Upper lobe of left lung (tissue), 6 donors: ENCODE measurements at regions not wholly inside any gene's neighbourhood (a gene's known extent, or its start where the extent isn't known, plus 50 kb on each side); places are given as distances from the start of the nearest gene placed in this dataset.

Experiments used
- ATAC-seq, 2 donors: fragments of 200-7000 bp; cut with Tn5 transposase; one replicate each; pipeline ENCODE4 v1.9.1; 2022; ENCODE audit warnings: mild to moderate bottlenecking in 2 of 2, moderate library complexity in 2 of 2; ENCODE audit not compliant: low FRiP score in 2 of 2
- DNase-seq, 2 donors: peaks; one replicate each; pipeline ENCODE4 v3.0.0-alpha.2; 2019 to 2020
- H3K27ac ChIP-seq, 4 donors: fragments of 200-600 bp; sonication (generic); one replicate each; pipeline ENCODE4 v1.5.1; 2016 to 2019
- H3K27me3 ChIP-seq, 4 donors: fragments of 200-600 bp; sonication (generic); one replicate each; pipeline ENCODE4 v1.5.1; 2017 to 2019
- H3K36me3 ChIP-seq, 4 donors: fragments of 200-600 bp; sonication (generic); one replicate each; pipeline ENCODE4 v1.5.1; 2016 to 2019
- H3K4me1 ChIP-seq, 4 donors: fragments of 200-600 bp; sonication (generic); one replicate each; pipeline ENCODE4 v1.5.1; 2018 to 2019
- H3K4me3 ChIP-seq, 4 donors: fragments of 200-600 bp; sonication (generic); one replicate each; pipeline ENCODE4 v1.5.1; 2017 to 2019; ENCODE audit warnings: mild to moderate bottlenecking in 2 of 4, moderate library complexity in 1 of 4
- H3K9me3 ChIP-seq, 4 donors: fragments of 200-600 bp; sonication (generic); one replicate each; pipeline ENCODE4 v1.5.1; 2018 to 2019
- CTCF ChIP-seq, 6 experiments: fragments of 450-650 bp in 4 of 6; fragments of 200-600 bp in 2 of 6; sonication (generic) in 2 of 6; IDR thresholded peaks; one replicate each; pipeline ENCODE4 v1.5.1; 2016 to 2019; ENCODE audit warnings: antibody characterized with exemption in 6 of 6
- EP300 ChIP-seq, 4 donors: sonication (generic); formaldehyde crosslinking; IDR thresholded peaks; one replicate each; pipeline ENCODE4 v1.5.1; 2017; ENCODE audit warnings: antibody characterized with exemption in 4 of 4, control low read depth in 2 of 4
- POLR2A ChIP-seq, 4 donors: fragments of 450-650 bp; IDR thresholded peaks; one replicate each; pipeline ENCODE4 v1.5.1; 2016 to 2017; ENCODE audit warnings: antibody characterized with exemption in 4 of 4, mild to moderate bottlenecking in 2 of 4
- POLR2AphosphoS5 ChIP-seq, 2 donors: sonication (generic); formaldehyde crosslinking; IDR thresholded peaks; one replicate each; pipeline ENCODE4 v1.5.1; 2017; ENCODE audit warnings: antibody characterized with exemption in 2 of 2
- WGBS, 2 donors: methylation state at CpG; one replicate each; pipeline ENCODE4 v1.1.5; 2017 to 2018; 5-methylcytosine and 5-hydroxymethylcytosine counted together
- donor health status: DM: no; HTN: no; CAD: no; lungs with moderate emphysema.
- donor health status: DM: no; HTN: yes; CAD: no; lungs with severe emphysema.

GRCh38 chr10:4767033-4767814 lies 58.8 kb upstream of the AKR1E2 start:
- Histone ChIP-seq H3K4me3 (no peak overlapping the region), H3K9me3 (no peaks in the 10 kb centered on the region), H3K4me1 (peaks cover 10 to 18% (median 12%) of the 10 kb centered on the region in 4 donors), H3K27me3 (no peaks in the 10 kb centered on the region), H3K36me3 (no peaks in the 10 kb centered on the region), H3K27ac (no peak overlapping the region)
- DNase-seq, result no peak
- TF ChIP-seq EP300 (IDR thresholded peaks at IDR 0.05), result no peak
- peak; percentile 42 to 66 (median 54) for TF ChIP-seq CTCF (IDR thresholded peaks at IDR 0.05)
- peak in 1 of 2 donors; percentile 61 for ATAC-seq
- 46 to 50% methylated on average over 7 of the region's 7 CpGs for WGBS, 2 donors

- Histone ChIP-seq H3K36me3 (no peaks in the 10 kb centered on the region), H3K4me1 (peaks cover 5 to 12% (median 9%) of the 10 kb centered on the region in 4 donors), H3K27ac (no peak overlapping the region), H3K27me3 (no peaks in the 10 kb centered on the region), H3K4me3 (no peak overlapping the region), H3K9me3 (no peaks in the 10 kb centered on the region)
- TF ChIP-seq EP300 (IDR thresholded peaks at IDR 0.05) (no peak), CTCF (IDR thresholded peaks at IDR 0.05) (no peak), POLR2A (IDR thresholded peaks at IDR 0.05) (no peak), POLR2AphosphoS5 (IDR thresholded peaks at IDR 0.05) (no peak)
- ATAC-seq (no peak), DNase-seq (no peak)
- 56 to 65% methylated on average over 3 of the region's 3 CpGs for WGBS, 2 donors
Measured at GRCh38 chr10:4766454-4766853, 59.6 kb upstream of the AKR1E2 start.

DNA sequence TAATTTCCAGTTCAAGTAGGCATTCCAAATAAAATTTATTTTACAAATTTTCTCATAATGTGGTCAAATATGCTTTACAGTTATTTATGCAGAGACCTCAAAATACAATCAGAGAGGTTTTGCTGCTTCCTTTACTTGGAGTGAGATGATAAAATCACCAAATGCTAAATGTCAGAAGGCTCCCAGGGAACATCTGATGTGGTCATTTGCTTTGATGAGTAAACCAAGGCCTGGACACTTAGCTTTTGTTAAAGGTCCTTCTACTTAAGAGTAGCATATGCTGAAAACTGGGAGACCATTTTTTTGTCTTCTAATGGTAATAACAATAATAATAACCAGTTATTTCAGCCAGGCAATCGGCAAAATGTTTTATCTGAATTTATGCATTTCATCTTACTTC lies 60.6 kb upstream of the AKR1E2 start:
- no peaks in the 10 kb centered on the region for H3K9me3 ChIP-seq
- H3K36me3 ChIP-seq, result no peaks in the 10 kb centered on the region
- H3K4me3 ChIP-seq, result no peak overlapping the region
- H3K4me1 ChIP-seq, result peaks cover 0 to 6% (median 2%) of the 10 kb centered on the region in 4 donors
- H3K27me3 ChIP-seq, result no peaks in the 10 kb centered on the region
- DNase-seq (no peak), ATAC-seq (no peak)
- no peak overlapping the region for H3K27ac ChIP-seq
- TF ChIP-seq EP300 (IDR thresholded peaks at IDR 0.05) (no peak), CTCF (IDR thresholded peaks at IDR 0.05) (no peak), POLR2A (IDR thresholded peaks at IDR 0.05) (no peak), POLR2AphosphoS5 (IDR thresholded peaks at IDR 0.05) (no peak)
- WGBS, 2 donors, result 92 to 94% methylated on average over 1 of the region's 1 CpG

DNA sequence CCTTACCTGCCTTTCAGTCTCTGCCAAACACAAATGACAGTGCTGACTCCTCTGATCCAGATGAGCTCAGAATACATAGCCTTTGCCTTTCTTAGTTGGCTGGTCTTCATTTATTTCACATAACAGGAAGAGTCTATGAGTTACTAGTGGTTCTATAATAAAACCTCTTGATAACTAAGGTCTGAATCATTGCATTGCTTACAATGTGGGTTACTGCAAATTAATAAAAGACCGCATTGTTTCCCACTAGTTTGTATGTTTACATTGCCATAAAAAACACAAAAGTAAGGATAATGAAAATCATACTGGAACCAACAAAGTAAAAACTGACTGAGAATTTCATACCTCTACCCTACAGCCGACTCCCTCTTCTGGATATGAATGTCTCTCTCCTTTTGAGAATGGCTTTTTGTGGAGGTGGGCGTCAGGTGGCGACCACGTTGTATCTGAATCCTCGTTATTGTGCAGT lies 62.0 kb upstream of the AKR1E2 start:
- H3K27ac ChIP-seq, result no peak overlapping the region
- no peaks in the 10 kb centered on the region for H3K36me3 ChIP-seq
- H3K4me3 ChIP-seq, result no peak overlapping the region
- DNase-seq, result no peak
- TF ChIP-seq CTCF (IDR thresholded peaks at IDR 0.05), result no peak
- TF ChIP-seq POLR2A (IDR thresholded peaks at IDR 0.05), result no peak
- TF ChIP-seq EP300 (IDR thresholded peaks at IDR 0.05), result no peak
- TF ChIP-seq POLR2AphosphoS5 (IDR thresholded peaks at IDR 0.05), result no peak
- peaks cover 0 to 6% (median 2%) of the 10 kb centered on the region in 4 donors for H3K4me1 ChIP-seq
- no peaks in the 10 kb centered on the region for H3K9me3 ChIP-seq
- WGBS, 2 donors, result 82 to 86% methylated on average over 6 of the region's 6 CpGs
- ATAC-seq, result no peak
- H3K27me3 ChIP-seq, result no peaks in the 10 kb centered on the region

DNA sequence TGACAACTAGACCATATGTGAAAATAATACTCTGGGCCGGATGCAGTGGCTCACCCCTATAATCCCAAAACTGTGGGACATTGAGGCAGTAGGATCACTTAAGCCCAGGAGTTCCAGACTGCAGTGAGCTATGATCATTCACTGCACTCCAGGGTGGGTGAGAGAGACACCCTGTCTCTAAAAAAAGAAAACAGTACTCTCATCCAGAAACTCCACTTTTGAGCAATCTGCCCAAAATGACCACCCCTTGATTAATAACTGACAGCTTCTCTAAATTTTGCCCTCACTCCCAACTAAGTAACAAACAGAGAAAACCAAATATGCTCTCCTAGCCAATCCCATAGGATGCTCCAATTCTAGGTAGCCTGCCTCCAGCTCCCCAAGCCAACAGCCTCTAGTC lies 62.5 kb upstream of the AKR1E2 start:
- TF ChIP-seq POLR2AphosphoS5 (IDR thresholded peaks at IDR 0.05) (no peak), EP300 (IDR thresholded peaks at IDR 0.05) (no peak), CTCF (IDR thresholded peaks at IDR 0.05) (no peak), POLR2A (IDR thresholded peaks at IDR 0.05) (no peak)
- no peak overlapping the region for H3K27ac ChIP-seq
- 88 to 89% methylated on average over 1 of the region's 1 CpG for WGBS, 2 donors

More for the DNA sequence above, 62.5 kb upstream of the AKR1E2 start:
- no peaks in the 10 kb centered on the region for H3K27me3 ChIP-seq
- peaks cover 0 to 6% (median 2%) of the 10 kb centered on the region in 4 donors for H3K4me1 ChIP-seq
- DNase-seq, result no peak
- no peak for ATAC-seq
- H3K4me3 ChIP-seq, result no peak overlapping the region
- H3K9me3 ChIP-seq, result no peaks in the 10 kb centered on the region
- H3K36me3 ChIP-seq, result no peaks in the 10 kb centered on the region
